ENCODE measurements at regions not wholly inside any gene's neighbourhood (a gene's known extent, or its start where the extent isn't known, plus 50 kb on each side); places are given as distances from the start of the nearest gene placed in this dataset.
"Not testable (repeated sequence)": the region's sequence is repeated elsewhere in the genome, so short reads cannot be mapped to it uniquely, and the experiment has no call there.

DNA sequence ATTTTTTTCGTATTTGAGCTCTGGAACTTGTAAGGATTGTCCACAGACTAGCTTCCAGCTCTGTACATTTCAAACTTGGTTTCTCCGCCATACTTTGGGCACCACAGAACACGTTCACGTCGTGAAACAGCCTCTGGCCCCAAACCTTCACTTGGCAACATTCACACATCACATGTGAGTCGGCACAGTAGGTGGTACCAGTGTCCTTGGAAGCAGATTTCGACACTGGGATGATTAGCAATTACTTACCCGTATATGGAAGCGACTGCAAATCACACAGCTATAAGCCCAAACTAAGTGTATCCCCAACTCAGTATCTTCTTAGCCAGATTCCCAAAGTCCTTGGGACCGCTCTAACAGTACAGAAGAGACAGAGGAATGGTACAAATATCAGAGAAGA, 60.2 kb downstream of the MAFB start:
- H3K9ac ChIP-seq (ENCODE audit: low read length), result no peak overlapping the region
- H4K20me1 ChIP-seq (ENCODE audit: low read depth, low read length), result no peaks in the 10 kb centered on the region
- H3K36me3 ChIP-seq (ENCODE audit: low read length), result no peaks in the 10 kb centered on the region
- H3K27me3 ChIP-seq (ENCODE audit: low read length), result no peaks in the 10 kb centered on the region
- no peaks in the 10 kb centered on the region for H3K9me3 ChIP-seq (ENCODE audit: insufficient read depth, low read length)
- no peak overlapping the region for H3K4me3 ChIP-seq (ENCODE audit: insufficient read depth, low read length, poor library complexity, severe bottlenecking)
- H3F3A ChIP-seq (ENCODE audit: insufficient read depth), result no peaks in the 10 kb centered on the region
- TF ChIP-seq EZH2phosphoT487 (conservative IDR thresholded peaks at IDR 0.05; ENCODE audit: low read length), result no peak
- TF ChIP-seq CTCF (IDR thresholded peaks at IDR 0.05; ENCODE audit: insufficient read depth, low read length, poor library complexity, severe bottlenecking), result no peak
- no peak overlapping the region for H3K27ac ChIP-seq (ENCODE audit: low read depth, low read length)
- H2AFZ ChIP-seq (ENCODE audit: low read depth, low read length, severe bottlenecking), result no peak overlapping the region
- no peaks in the 10 kb centered on the region for H3K79me2 ChIP-seq (ENCODE audit: insufficient read depth, low read length)
- H3K9me2 ChIP-seq (replicated peaks; ENCODE audit: insufficient read depth, low read length), result no peaks in the 10 kb centered on the region
- H3K4me2 ChIP-seq (ENCODE audit: low read depth, low read length, poor library complexity, severe bottlenecking), result no peak overlapping the region

DNA sequence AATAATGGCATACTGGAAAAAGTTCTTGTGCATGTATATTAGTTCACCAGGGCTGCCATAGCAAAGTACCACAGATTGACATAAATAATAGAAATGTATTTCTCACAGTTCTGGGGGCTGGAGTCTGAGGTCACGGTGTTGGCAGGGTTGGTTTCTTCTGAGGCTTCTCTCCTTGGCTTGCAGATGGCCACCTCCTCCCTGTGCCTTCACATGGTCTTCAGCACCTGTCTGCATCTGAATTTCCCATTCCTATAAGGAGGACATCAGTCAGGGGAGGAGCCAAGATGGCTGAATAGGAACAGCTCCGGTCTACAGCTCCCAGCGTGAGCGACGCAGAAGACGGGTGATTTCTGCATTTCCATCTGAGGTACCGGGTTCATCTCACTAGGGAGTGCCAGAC, 70.0 kb downstream of the MAFB start:
- not testable (repeated sequence) for H3K4me2 ChIP-seq (ENCODE audit: low read depth, low read length, poor library complexity, severe bottlenecking); H3K9me3 ChIP-seq (ENCODE audit: insufficient read depth, low read length); H3K36me3 ChIP-seq (ENCODE audit: low read length); H3K9me2 ChIP-seq (replicated peaks; ENCODE audit: insufficient read depth, low read length); H3K79me2 ChIP-seq (ENCODE audit: insufficient read depth, low read length); H3K27ac ChIP-seq (ENCODE audit: low read depth, low read length); H4K20me1 ChIP-seq (ENCODE audit: low read depth, low read length); H3K27me3 ChIP-seq (ENCODE audit: low read length); H2AFZ ChIP-seq (ENCODE audit: low read depth, low read length, severe bottlenecking); H3F3A ChIP-seq (ENCODE audit: insufficient read depth); H3K9ac ChIP-seq (ENCODE audit: low read length); H3K4me3 ChIP-seq (ENCODE audit: insufficient read depth, low read length, poor library complexity, severe bottlenecking)

DNA sequence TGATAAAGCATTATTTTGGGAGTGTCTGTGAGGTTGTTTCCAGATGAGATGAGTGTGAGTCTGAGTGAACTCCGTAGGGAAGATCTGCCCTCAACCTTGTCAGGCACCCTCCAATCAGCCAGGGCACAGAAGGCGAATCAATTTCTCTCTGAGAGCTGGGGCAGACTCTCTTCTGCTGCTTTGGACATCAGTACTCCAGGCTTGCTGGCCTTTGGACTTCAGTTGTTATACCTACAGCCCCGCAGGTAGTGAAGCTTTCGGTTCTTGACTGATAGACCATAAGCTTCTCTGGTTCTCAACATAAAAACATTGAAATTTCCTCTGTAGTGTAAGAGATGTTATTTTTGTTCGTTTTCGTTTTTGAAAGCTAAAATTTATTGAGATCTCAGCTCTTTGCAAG, 71.4 kb downstream of the MAFB start:
- Histone ChIP-seq H3K9me2 (replicated peaks; ENCODE audit: insufficient read depth, low read length) (no peaks in the 10 kb centered on the region), H3K4me3 (ENCODE audit: insufficient read depth, low read length, poor library complexity, severe bottlenecking) (no peak overlapping the region), H3K27me3 (ENCODE audit: low read length) (no peaks in the 10 kb centered on the region), H3F3A (ENCODE audit: insufficient read depth) (no peaks in the 10 kb centered on the region), H3K79me2 (ENCODE audit: insufficient read depth, low read length) (no peaks in the 10 kb centered on the region), H3K9ac (ENCODE audit: low read length) (no peak overlapping the region), H3K36me3 (ENCODE audit: low read length) (no peaks in the 10 kb centered on the region), H2AFZ (ENCODE audit: low read depth, low read length, severe bottlenecking) (no peak overlapping the region), H4K20me1 (ENCODE audit: low read depth, low read length) (no peaks in the 10 kb centered on the region), H3K27ac (ENCODE audit: low read depth, low read length) (no peak overlapping the region), H3K9me3 (ENCODE audit: insufficient read depth, low read length) (no peaks in the 10 kb centered on the region), H3K4me2 (ENCODE audit: low read depth, low read length, poor library complexity, severe bottlenecking) (no peak overlapping the region)
- no peak for TF ChIP-seq CTCF (IDR thresholded peaks at IDR 0.05; ENCODE audit: insufficient read depth, low read length, poor library complexity, severe bottlenecking)
- no peak for TF ChIP-seq EZH2phosphoT487 (conservative IDR thresholded peaks at IDR 0.05; ENCODE audit: low read length)

DNA sequence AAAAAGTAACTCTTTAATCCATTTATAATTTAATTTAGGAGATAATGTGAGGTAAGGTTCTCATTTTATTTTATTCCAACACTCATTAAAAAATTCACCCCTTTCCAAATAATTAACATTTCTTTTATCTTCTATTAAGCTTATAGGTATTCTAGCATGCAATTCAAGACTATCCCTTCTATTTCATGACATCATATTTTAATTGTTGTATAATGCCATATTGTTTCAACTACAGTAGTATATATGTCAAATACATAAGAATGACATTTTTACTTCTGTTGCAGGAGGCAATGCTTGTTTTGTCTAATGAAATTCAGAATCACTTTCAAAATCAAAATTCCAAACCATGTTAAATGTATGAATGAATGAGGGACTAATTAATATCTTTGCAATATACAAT, 76.2 kb downstream of the MAFB start:
- Histone ChIP-seq H3K4me2 (ENCODE audit: low read depth, low read length, poor library complexity, severe bottlenecking) (no peak overlapping the region), H3K36me3 (ENCODE audit: low read length) (no peaks in the 10 kb centered on the region), H4K20me1 (ENCODE audit: low read depth, low read length) (no peaks in the 10 kb centered on the region), H3K9ac (ENCODE audit: low read length) (no peak overlapping the region), H3K27ac (ENCODE audit: low read depth, low read length) (no peak overlapping the region), H3K9me2 (replicated peaks; ENCODE audit: insufficient read depth, low read length) (no peaks in the 10 kb centered on the region), H2AFZ (ENCODE audit: low read depth, low read length, severe bottlenecking) (no peak overlapping the region), H3K27me3 (ENCODE audit: low read length) (no peaks in the 10 kb centered on the region), H3K4me3 (ENCODE audit: insufficient read depth, low read length, poor library complexity, severe bottlenecking) (no peak overlapping the region), H3K79me2 (ENCODE audit: insufficient read depth, low read length) (no peaks in the 10 kb centered on the region), H3F3A (ENCODE audit: insufficient read depth) (no peaks in the 10 kb centered on the region), H3K9me3 (ENCODE audit: insufficient read depth, low read length) (no peaks in the 10 kb centered on the region)
- no peak for TF ChIP-seq EZH2phosphoT487 (conservative IDR thresholded peaks at IDR 0.05; ENCODE audit: low read length)
- TF ChIP-seq CTCF (IDR thresholded peaks at IDR 0.05; ENCODE audit: insufficient read depth, low read length, poor library complexity, severe bottlenecking), result no peak

All from SU-DHL-6 (cell line).